ENCODE measurements at regions not wholly inside any gene's neighbourhood (a gene's known extent, or its start where the extent isn't known, plus 50 kb on each side); places are given as distances from the start of the nearest gene placed in this dataset.

- H2AFZ ChIP-seq (ENCODE audit: low read depth, low read length): no peak overlapping the region
- no peaks in the 10 kb centered on the region for H3K4me1 ChIP-seq (ENCODE audit: insufficient read depth, low read length)
- H3K27me3 Mint-ChIP-seq (ENCODE audit: low read depth, unreplicated experiment): no peaks in the 10 kb centered on the region
- peaks cover 8% of the 10 kb centered on the region for H3K9me3 Mint-ChIP-seq (ENCODE audit: unreplicated experiment)
- H3K36me3 Mint-ChIP-seq (ENCODE audit: low read depth, unreplicated experiment): no peaks in the 10 kb centered on the region
- H3K4me1 Mint-ChIP-seq (ENCODE audit: low read depth, unreplicated experiment): no peaks in the 10 kb centered on the region
- no peak for TF ChIP-seq CTCF (IDR thresholded peaks at IDR 0.05; ENCODE audit: insufficient read depth, low read depth, low read length)
- no peak for TF ChIP-seq EZH2 (IDR thresholded peaks at IDR 0.05; ENCODE audit: insufficient read depth, low read length)
- DNase-seq (ENCODE audit: low read depth) (no peak), FAIRE-seq (no peak)
- no peaks in the 10 kb centered on the region for H3K36me3 ChIP-seq (ENCODE audit: insufficient read depth, low read length)
- H3K4me2 ChIP-seq (ENCODE audit: low read length): no peak overlapping the region
- peaks cover 4% of the 10 kb centered on the region for H3K9me3 ChIP-seq (ENCODE audit: insufficient read depth, low read depth, low read length)
- no peak overlapping the region for H3K27ac Mint-ChIP-seq (ENCODE audit: unreplicated experiment)
- no peak overlapping the region for H3K4me3 ChIP-seq (ENCODE audit: insufficient read depth, low read depth, low read length)
- no peak overlapping the region for H3K27ac ChIP-seq (ENCODE audit: low read depth, low read length)
- no peaks in the 10 kb centered on the region for H3K27me3 ChIP-seq (ENCODE audit: insufficient read depth, low read length)
- H3K4me3 Mint-ChIP-seq (ENCODE audit: unreplicated experiment): no peak overlapping the region
- H3K79me2 ChIP-seq (ENCODE audit: insufficient read depth, low read length): no peaks in the 10 kb centered on the region
- no peak overlapping the region for H3K9ac ChIP-seq (ENCODE audit: low read length)
- no peaks in the 10 kb centered on the region for H4K20me1 ChIP-seq (ENCODE audit: insufficient read depth, low read length)
Measured at GRCh38 chr1:4416189-4416588, 238.2 kb upstream of the AJAP1 start.

GRCh38 chr1:4418021-4418420 is 236.4 kb upstream of the AJAP1 start:
- Histone ChIP-seq H3K4me3 (ENCODE audit: insufficient read depth, low read depth, low read length) (no peak overlapping the region), H3K79me2 (ENCODE audit: insufficient read depth, low read length) (no peaks in the 10 kb centered on the region), H3K4me2 (ENCODE audit: low read length) (no peak overlapping the region), H3K4me1 (ENCODE audit: insufficient read depth, low read length) (no peaks in the 10 kb centered on the region), H3K36me3 (ENCODE audit: insufficient read depth, low read length) (no peaks in the 10 kb centered on the region), H3K27ac (ENCODE audit: low read depth, low read length) (no peak overlapping the region), H3K27me3 (ENCODE audit: insufficient read depth, low read length) (no peaks in the 10 kb centered on the region), H2AFZ (ENCODE audit: low read depth, low read length) (no peak overlapping the region), H4K20me1 (ENCODE audit: insufficient read depth, low read length) (no peaks in the 10 kb centered on the region), H3K9me3 (ENCODE audit: insufficient read depth, low read depth, low read length) (peaks cover 4% of the 10 kb centered on the region), H3K9ac (ENCODE audit: low read length) (no peak overlapping the region)
- no peak overlapping the region for H3K4me3 Mint-ChIP-seq (ENCODE audit: unreplicated experiment)
- TF ChIP-seq CTCF (IDR thresholded peaks at IDR 0.05; ENCODE audit: insufficient read depth, low read depth, low read length) (no peak), EZH2 (IDR thresholded peaks at IDR 0.05; ENCODE audit: insufficient read depth, low read length) (no peak)
- DNase-seq (ENCODE audit: low read depth) (no peak), FAIRE-seq (no peak)
- no peaks in the 10 kb centered on the region for H3K4me1 Mint-ChIP-seq (ENCODE audit: low read depth, unreplicated experiment)
- no peaks in the 10 kb centered on the region for H3K27me3 Mint-ChIP-seq (ENCODE audit: low read depth, unreplicated experiment)
- H3K27ac Mint-ChIP-seq (ENCODE audit: unreplicated experiment): no peak overlapping the region
- peaks cover 8% of the 10 kb centered on the region for H3K9me3 Mint-ChIP-seq (ENCODE audit: unreplicated experiment)
- no peaks in the 10 kb centered on the region for H3K36me3 Mint-ChIP-seq (ENCODE audit: low read depth, unreplicated experiment)

GRCh38 chr1:4421986-4422385 is 232.4 kb upstream of the AJAP1 start:
- no peaks in the 10 kb centered on the region for H3K27me3 ChIP-seq (ENCODE audit: insufficient read depth, low read length)
- H3K36me3 Mint-ChIP-seq (ENCODE audit: low read depth, unreplicated experiment): no peaks in the 10 kb centered on the region
- H3K36me3 ChIP-seq (ENCODE audit: insufficient read depth, low read length): no peaks in the 10 kb centered on the region
- peaks cover 7% of the 10 kb centered on the region for H3K9me3 ChIP-seq (ENCODE audit: insufficient read depth, low read depth, low read length)
- DNase-seq (ENCODE audit: low read depth) (no peak), FAIRE-seq (no peak)
- no peaks in the 10 kb centered on the region for H3K4me1 ChIP-seq (ENCODE audit: insufficient read depth, low read length)
- TF ChIP-seq EZH2 (IDR thresholded peaks at IDR 0.05; ENCODE audit: insufficient read depth, low read length) (no peak), CTCF (IDR thresholded peaks at IDR 0.05; ENCODE audit: insufficient read depth, low read depth, low read length) (no peak)
- no peak overlapping the region for H3K9ac ChIP-seq (ENCODE audit: low read length)
- no peaks in the 10 kb centered on the region for H3K4me1 Mint-ChIP-seq (ENCODE audit: low read depth, unreplicated experiment)
- no peak overlapping the region for H3K4me2 ChIP-seq (ENCODE audit: low read length)
- no peak overlapping the region for H3K4me3 ChIP-seq (ENCODE audit: insufficient read depth, low read depth, low read length)
- no peak overlapping the region for H2AFZ ChIP-seq (ENCODE audit: low read depth, low read length)
- no peak overlapping the region for H3K27ac ChIP-seq (ENCODE audit: low read depth, low read length)
- H3K4me3 Mint-ChIP-seq (ENCODE audit: unreplicated experiment): no peak overlapping the region
- H3K9me3 Mint-ChIP-seq (ENCODE audit: unreplicated experiment): peaks cover 11% of the 10 kb centered on the region
- H3K27me3 Mint-ChIP-seq (ENCODE audit: low read depth, unreplicated experiment): no peaks in the 10 kb centered on the region
- H4K20me1 ChIP-seq (ENCODE audit: insufficient read depth, low read length): no peaks in the 10 kb centered on the region
- no peak overlapping the region for H3K27ac Mint-ChIP-seq (ENCODE audit: unreplicated experiment)
- H3K79me2 ChIP-seq (ENCODE audit: insufficient read depth, low read length): no peaks in the 10 kb centered on the region
